H9 (cell line): ENCODE measurements at regions not wholly inside any gene's neighbourhood (a gene's known extent, or its start where the extent isn't known, plus 50 kb on each side); places are given as distances from the start of the nearest gene placed in this dataset.

ENCODE experiments used
- DNase-seq: peaks from one replicate; pipeline ENCODE4 v3.0.0-alpha.2; 2017
- H2AFZ ChIP-seq: one replicate; pipeline ENCODE4 v1.6.1; 2013; ENCODE audit warnings: mild to moderate bottlenecking, low read length, control low read depth, moderate library complexity
- H2AK5ac ChIP-seq: 2 replicates; pipeline ENCODE4 v1.6.1; 2013; ENCODE audit warnings: low read length, control low read depth, mixed read lengths; ENCODE audit not compliant: insufficient read length
- H2BK120ac ChIP-seq: one replicate; pipeline ENCODE4 v1.6.1; 2013; ENCODE audit warnings: low read depth, mild to moderate bottlenecking, low read length, control low read depth, inconsistent platforms; ENCODE audit not compliant: poor library complexity, severe bottlenecking
- H2BK12ac ChIP-seq: 2 replicates; pipeline ENCODE4 v1.6.1; 2013; ENCODE audit warnings: low read length, control low read depth, mixed read lengths, low read depth; ENCODE audit not compliant: insufficient read length
- H2BK15ac ChIP-seq: 2 replicates; pipeline ENCODE4 v1.6.1; 2013; ENCODE audit warnings: low read depth, low read length, control low read depth
- H2BK20ac ChIP-seq: one replicate; pipeline ENCODE4 v1.6.1; 2013; ENCODE audit warnings: low read depth, mild to moderate bottlenecking, low read length, control low read depth, inconsistent platforms; ENCODE audit not compliant: poor library complexity, severe bottlenecking
- H2BK5ac ChIP-seq: 2 replicates; pipeline ENCODE4 v1.6.1; 2013; ENCODE audit warnings: low read length, control low read depth, mixed read lengths; ENCODE audit not compliant: insufficient read length
- H3K14ac ChIP-seq: 2 replicates; pipeline ENCODE4 v1.6.1; 2013; ENCODE audit warnings: low read length, control low read depth; ENCODE audit not compliant: insufficient read depth
- H3K18ac ChIP-seq: 2 replicates; pipeline ENCODE4 v1.6.1; 2013; ENCODE audit warnings: low read depth, mild to moderate bottlenecking, mixed read lengths, low read length, control low read depth; ENCODE audit not compliant: insufficient read length
- H3K23ac ChIP-seq: 2 replicates; pipeline ENCODE4 v1.6.1; 2013; ENCODE audit warnings: low read length, control low read depth, mixed read lengths, low read depth; ENCODE audit not compliant: insufficient read length
- H3K23me2 ChIP-seq: 2 replicates; pipeline ENCODE4 v1.6.1; 2013; ENCODE audit warnings: low read depth, mild to moderate bottlenecking, mixed read lengths, low read length, control low read depth; ENCODE audit not compliant: insufficient read length, poor library complexity, severe bottlenecking
- H3K27ac ChIP-seq: 2 replicates; pipeline ENCODE4 v1.5.1; 2013; ENCODE audit warnings: low read length, control low read depth, mixed read lengths, low read depth; ENCODE audit not compliant: insufficient read length
- H3K27me3 ChIP-seq: 2 replicates; pipeline ENCODE4 v1.6.1; 2013; ENCODE audit warnings: low read length, control low read depth, inconsistent platforms; ENCODE audit not compliant: insufficient read depth
- H3K4ac ChIP-seq: 2 replicates; pipeline ENCODE4 v1.6.1; 2013; ENCODE audit warnings: low read depth, mild to moderate bottlenecking, control low read depth, inconsistent platforms, low read length, moderate library complexity
- H3K4me1 ChIP-seq: 2 replicates; pipeline ENCODE4 v1.6.1; 2013; ENCODE audit warnings: low read length, control low read depth, inconsistent platforms; ENCODE audit not compliant: insufficient read depth
- H3K4me2 ChIP-seq: 2 replicates; pipeline ENCODE4 v1.6.1; 2013; ENCODE audit warnings: low read length, control low read depth, mixed read lengths; ENCODE audit not compliant: insufficient read length, insufficient read depth
- H3K56ac ChIP-seq: 2 replicates; pipeline ENCODE4 v1.6.1; 2013; ENCODE audit warnings: low read depth, mild to moderate bottlenecking, mixed read lengths, low read length, control low read depth; ENCODE audit not compliant: insufficient read length
- H3K79me1 ChIP-seq: 2 replicates; pipeline ENCODE4 v1.6.1; 2013; ENCODE audit warnings: low read depth, mild to moderate bottlenecking, moderate library complexity, low read length, control low read depth, inconsistent platforms; ENCODE audit not compliant: insufficient read depth, poor library complexity, severe bottlenecking
- H3K79me2 ChIP-seq: 2 replicates; pipeline ENCODE4 v1.6.1; 2013; ENCODE audit warnings: low read length, control low read depth, inconsistent platforms; ENCODE audit not compliant: insufficient read depth
- H3K9ac ChIP-seq: 2 replicates; pipeline ENCODE4 v1.6.1; 2013; ENCODE audit warnings: low read length, control low read depth, mixed read lengths; ENCODE audit not compliant: insufficient read length; ENCODE audit errors: extremely low read depth
- H3K9me3 ChIP-seq: one replicate; pipeline ENCODE4 v1.6.1; 2013; ENCODE audit warnings: low read depth, low read length, inconsistent platforms; ENCODE audit not compliant: control insufficient read depth
- H3T11ph ChIP-seq: one replicate; pipeline ENCODE4 v1.6.1; 2013; ENCODE audit warnings: mild to moderate bottlenecking, low read length, control low read depth, inconsistent platforms
- H4K20me1 ChIP-seq: one replicate; pipeline ENCODE4 v1.6.1; 2013; ENCODE audit not compliant: control insufficient read depth, insufficient read length, insufficient read depth
- H4K5ac ChIP-seq: 2 replicates; pipeline ENCODE4 v1.6.1; 2013; ENCODE audit warnings: low read depth, mild to moderate bottlenecking, mixed read lengths, low read length, control low read depth; ENCODE audit not compliant: insufficient read length
- H4K8ac ChIP-seq: replicated peaks from 2 replicates; pipeline ENCODE4 v1.6.1; 2013; ENCODE audit warnings: low read length, control low read depth, mixed read lengths, low read depth; ENCODE audit not compliant: insufficient read length
- H4K91ac ChIP-seq: 2 replicates; pipeline ENCODE4 v1.6.1; 2013; ENCODE audit warnings: low read depth, mild to moderate bottlenecking, moderate library complexity, mixed read lengths, low read length, control low read depth; ENCODE audit not compliant: insufficient read length
- H3K27ac Mint-ChIP-seq, 3 experiments: 2 replicates in 2 of 3; 3 replicates in 1 of 3; pipeline ENCODE4 v1.8.0; 2020 to 2021; ENCODE audit warnings: mixed read lengths in 3 of 3, mild to moderate bottlenecking in 1 of 3, moderate library complexity in 1 of 3
- H3K27me3 Mint-ChIP-seq: 2 replicates; pipeline ENCODE4 v1.8.0; 2021; ENCODE audit warnings: low read depth, mild to moderate bottlenecking, moderate library complexity, mixed read lengths
- H3K36me3 Mint-ChIP-seq, 3 experiments: 2 replicates in 2 of 3; 3 replicates in 1 of 3; pipeline ENCODE4 v1.8.0; 2020 to 2021; ENCODE audit warnings: low read depth in 3 of 3, mixed read lengths in 3 of 3; ENCODE audit not compliant: insufficient read depth in 1 of 3
- H3K4me1 Mint-ChIP-seq, 2 experiments: 2 replicates each; pipeline ENCODE4 v1.8.0; 2020; ENCODE audit warnings: mixed read lengths in 2 of 2
- H3K4me3 Mint-ChIP-seq, 2 experiments: 2 replicates in 1 of 2; 3 replicates in 1 of 2; pipeline ENCODE4 v1.8.0; 2020 to 2021; ENCODE audit warnings: mild to moderate bottlenecking in 2 of 2, mixed read lengths in 2 of 2, moderate library complexity in 1 of 2
- H3K9me3 Mint-ChIP-seq, 2 experiments: 2 replicates in 1 of 2; 3 replicates in 1 of 2; pipeline ENCODE4 v1.8.0; 2020; ENCODE audit warnings: mild to moderate bottlenecking in 2 of 2, mixed read lengths in 2 of 2, moderate library complexity in 1 of 2
- WGBS: extraction: QIAGEN DNeasy Blood & Tissue Kit; methylation state at CpG from one replicate; pipeline ENCODE4 v1.1.7; 2013; ENCODE audit warnings: missing lambda C conversion rate, low lambda C conversion rate, mixed read lengths; ENCODE audit not compliant: insufficient read length; ENCODE audit errors: extremely low coverage; 5-methylcytosine and 5-hydroxymethylcytosine counted together
- TF ChIP-seq, protein P1 (sequence below): fragments of 200-600 bp; sonication (generic); conservative IDR thresholded peaks from 3 replicates; pipeline ENCODE4 v1.8.0; 2021; ENCODE audit warnings: antibody characterized with exemption, mild to moderate bottlenecking

DNA sequence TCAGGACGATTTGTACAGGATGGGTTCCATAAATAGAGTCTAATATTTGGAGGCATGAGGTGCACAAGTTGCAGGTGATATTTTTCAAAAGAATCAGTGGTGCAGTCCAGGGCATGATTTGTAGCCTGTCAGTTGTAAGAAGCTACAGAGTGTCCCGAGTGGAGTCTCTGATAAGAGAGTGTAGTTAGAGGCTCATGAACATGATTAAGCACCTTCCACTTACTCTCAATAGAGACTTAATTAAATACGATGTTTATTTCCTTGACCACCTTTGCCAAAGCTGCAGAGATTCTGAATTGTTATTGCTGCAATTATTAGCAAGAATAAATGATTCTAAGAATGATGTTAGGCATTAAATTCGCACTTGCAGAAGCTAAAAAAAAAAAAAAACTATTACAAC, 218.4 kb upstream of the LRTM1 start:
- Histone ChIP-seq H3K4ac (no peak overlapping the region), H4K5ac (no peak overlapping the region), H2BK120ac (no peak overlapping the region), H2BK5ac (no peak overlapping the region), H2AFZ (no peak overlapping the region), H3K4me1 (no peaks in the 10 kb centered on the region), H3T11ph (no peak overlapping the region), H2AK5ac (no peak overlapping the region), H3K79me2 (no peaks in the 10 kb centered on the region), H3K23me2 (no peaks in the 10 kb centered on the region), H3K18ac (no peak overlapping the region), H3K23ac (no peak overlapping the region), H3K9ac (no peak overlapping the region), H2BK12ac (no peak overlapping the region), H3K4me2 (no peak overlapping the region), H4K8ac (no peak overlapping the region), H3K79me1 (no peaks in the 10 kb centered on the region), H3K56ac (no peak overlapping the region), H4K91ac (no peak overlapping the region), H3K14ac (no peak overlapping the region), H2BK20ac (no peak overlapping the region), H3K9me3 (no peaks in the 10 kb centered on the region), H2BK15ac (no peak overlapping the region), H4K20me1 (no peaks in the 10 kb centered on the region), H3K27ac (no peak overlapping the region), H3K27me3 (no peaks in the 10 kb centered on the region)
- Mint-ChIP-seq H3K4me3 (no peak overlapping the region), H3K4me1 (no peaks in the 10 kb centered on the region), H3K36me3 (no peaks in the 10 kb centered on the region), H3K9me3 (no peaks in the 10 kb centered on the region), H3K27me3 (peaks cover 8% of the 10 kb centered on the region), H3K27ac (no peak overlapping the region)
- DNase-seq = no peak
- TF ChIP-seq, protein P1, sequence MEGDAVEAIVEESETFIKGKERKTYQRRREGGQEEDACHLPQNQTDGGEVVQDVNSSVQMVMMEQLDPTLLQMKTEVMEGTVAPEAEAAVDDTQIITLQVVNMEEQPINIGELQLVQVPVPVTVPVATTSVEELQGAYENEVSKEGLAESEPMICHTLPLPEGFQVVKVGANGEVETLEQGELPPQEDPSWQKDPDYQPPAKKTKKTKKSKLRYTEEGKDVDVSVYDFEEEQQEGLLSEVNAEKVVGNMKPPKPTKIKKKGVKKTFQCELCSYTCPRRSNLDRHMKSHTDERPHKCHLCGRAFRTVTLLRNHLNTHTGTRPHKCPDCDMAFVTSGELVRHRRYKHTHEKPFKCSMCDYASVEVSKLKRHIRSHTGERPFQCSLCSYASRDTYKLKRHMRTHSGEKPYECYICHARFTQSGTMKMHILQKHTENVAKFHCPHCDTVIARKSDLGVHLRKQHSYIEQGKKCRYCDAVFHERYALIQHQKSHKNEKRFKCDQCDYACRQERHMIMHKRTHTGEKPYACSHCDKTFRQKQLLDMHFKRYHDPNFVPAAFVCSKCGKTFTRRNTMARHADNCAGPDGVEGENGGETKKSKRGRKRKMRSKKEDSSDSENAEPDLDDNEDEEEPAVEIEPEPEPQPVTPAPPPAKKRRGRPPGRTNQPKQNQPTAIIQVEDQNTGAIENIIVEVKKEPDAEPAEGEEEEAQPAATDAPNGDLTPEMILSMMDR = no peak
- WGBS = no CpG with 5 or more reads among the region's 4 CpGs
